MCF 10A (cell line): ENCODE measurements at regions not wholly inside any gene's neighbourhood (a gene's known extent, or its start where the extent isn't known, plus 50 kb on each side); places are given as distances from the start of the nearest gene placed in this dataset.

Experiments used
- BruUV-seq: library from RNA; stranded (reverse); fragments of 400-500 nt; replicated peaks from 2 replicates; lab custom pipeline; 2021; lab: Mats Ljungman, UMichigan
- CTCF ChIA-PET: fragments of 300-600 bp; sonication (Branson Sonifier 250); formaldehyde crosslinking; extraction: SDS; loops from one replicate; lab custom pipeline; 2021; ENCODE audit warnings: antibody characterized with exemption, inconsistent platforms; lab: Yijun Ruan, JAX
- POLR2A ChIA-PET: fragments of 300-600, 350-650 bp; sonication (Branson Sonifier 250); formaldehyde crosslinking; extraction: SDS; loops from one replicate; lab custom pipeline; 2020; ENCODE audit warnings: antibody characterized with exemption, inconsistent platforms; lab: Yijun Ruan, JAX
- DNase-seq: peaks from one replicate; pipeline ENCODE4 v3.0.0-alpha.2; 2018; ENCODE audit not compliant: unreplicated experiment
- H3K27ac Mint-ChIP-seq: one replicate; pipeline ENCODE4 v1.8.0; 2022; ENCODE audit warnings: mild to moderate bottlenecking, low read depth, mixed read lengths; ENCODE audit not compliant: unreplicated experiment
- H3K27me3 Mint-ChIP-seq: one replicate; pipeline ENCODE4 v1.8.0; 2022; ENCODE audit warnings: mixed read lengths; ENCODE audit not compliant: insufficient read depth, unreplicated experiment
- H3K36me3 Mint-ChIP-seq: one replicate; pipeline ENCODE4 v1.8.0; 2022; ENCODE audit warnings: mild to moderate bottlenecking, moderate library complexity, mixed read lengths; ENCODE audit not compliant: insufficient read depth, unreplicated experiment
- H3K4me1 Mint-ChIP-seq: one replicate; pipeline ENCODE4 v1.8.0; 2022; ENCODE audit warnings: mixed read lengths; ENCODE audit not compliant: insufficient read depth, unreplicated experiment
- H3K4me3 Mint-ChIP-seq: one replicate; pipeline ENCODE4 v1.8.0; 2022; ENCODE audit warnings: mild to moderate bottlenecking, moderate library complexity, mixed read lengths; ENCODE audit not compliant: unreplicated experiment
- H3K9me3 Mint-ChIP-seq: one replicate; pipeline ENCODE4 v1.8.0; 2022; ENCODE audit warnings: mixed read lengths; ENCODE audit not compliant: unreplicated experiment
- CTCF ChIP-seq: fragments of 200-600 bp; IDR thresholded peaks from one replicate; pipeline ENCODE4 v1.8.0; 2022; ENCODE audit warnings: antibody characterized with exemption, mild to moderate bottlenecking; ENCODE audit not compliant: unreplicated experiment
- intact Hi-C: fragments of 100-400 bp; cut with micrococcal nuclease; formaldehyde crosslinking; loops from 2 replicates; pipeline ENCODE4 v1.14.1; 2022

GRCh38 chr12:111310076-111310870, 58.6 kb downstream of the PHETA1 start:
- no peaks in the 10 kb centered on the region for H3K27me3 Mint-ChIP-seq
- BruUV-seq, result no TSS peak
- no peak overlapping the region for H3K4me3 Mint-ChIP-seq
- intact Hi-C loops, result no loop called here
- H3K36me3 Mint-ChIP-seq, result no peaks in the 10 kb centered on the region
- peaks cover 6% of the 10 kb centered on the region for H3K4me1 Mint-ChIP-seq
- ChIA-PET CTCF (interaction anchor here (0.6 to 1.1 kb wide), 3 partner anchors 12 to 759 kb away, joined by 3 to 4 read pairs (median 3); no protein-coding TSS in a partner anchor), POLR2A (interaction anchor here (2.1 kb wide), 1 partner anchor 415 kb away, joined by 4 read pairs; no protein-coding TSS in a partner anchor)
- no peak for DNase-seq
- TF ChIP-seq CTCF, result no peak
- H3K9me3 Mint-ChIP-seq, result peaks cover 9% of the 10 kb centered on the region
- H3K27ac Mint-ChIP-seq, result no peak overlapping the region

- Mint-ChIP-seq H3K4me1 (peaks cover 6% of the 10 kb centered on the region), H3K4me3 (no peak overlapping the region), H3K27ac (no peak overlapping the region), H3K9me3 (peaks cover 15% of the 10 kb centered on the region), H3K36me3 (no peaks in the 10 kb centered on the region), H3K27me3 (no peaks in the 10 kb centered on the region)
- no peak for DNase-seq
- CTCF ChIA-PET, result interaction anchor here (0.6 to 2.2 kb wide), 2 partner anchors 10 to 28 kb away, joined by 3 to 16 read pairs; no protein-coding TSS in a partner anchor
- intact Hi-C loops, result no loop called here
- no peak for TF ChIP-seq CTCF
- BruUV-seq, result no TSS peak
- POLR2A ChIA-PET, result no interaction called here
These were observed 59.3 kb downstream of the PHETA1 start for GRCh38 chr12:111309584-111309983.

- CTCF ChIA-PET, result interaction anchor here (0.7 to 2.2 kb wide), 4 partner anchors 9 to 414 kb away, joined by 3 to 16 read pairs (median 8); no protein-coding TSS in a partner anchor
These were observed 60.4 kb downstream of the PHETA1 start for GRCh38 chr12:111308473-111308872.

More at GRCh38 chr12:111308473-111308872, 60.4 kb downstream of the PHETA1 start:
- no peak overlapping the region for H3K27ac Mint-ChIP-seq
- no peak for TF ChIP-seq CTCF
- H3K4me3 Mint-ChIP-seq, result no peak overlapping the region
- no peaks in the 10 kb centered on the region for H3K27me3 Mint-ChIP-seq
- no TSS peak for BruUV-seq
- peaks cover under 1% of the 10 kb centered on the region for H3K4me1 Mint-ChIP-seq
- H3K36me3 Mint-ChIP-seq, result no peaks in the 10 kb centered on the region
- H3K9me3 Mint-ChIP-seq, result peaks cover 18% of the 10 kb centered on the region
- DNase-seq, result no peak
- intact Hi-C loops, result no loop called here
- POLR2A ChIA-PET, result no interaction called here
